KBM-7 (cell line): ENCODE measurements at regions not wholly inside any gene's neighbourhood (a gene's known extent, or its start where the extent isn't known, plus 50 kb on each side); places are given as distances from the start of the nearest gene placed in this dataset.

Experiments
- DNase-seq: peaks from one replicate; pipeline ENCODE4 v3.0.0-alpha.2; 2015
- in situ Hi-C: fragments of 300-500 bp; cut with MboI; formaldehyde crosslinking; loops from 2 replicates; pipeline ENCODE4 v1.14.3; 2020; ENCODE audit warnings: low sequenced_read_pairs, low pct_unique_long_range_greater_than_20kb, mixed read lengths

DNA sequence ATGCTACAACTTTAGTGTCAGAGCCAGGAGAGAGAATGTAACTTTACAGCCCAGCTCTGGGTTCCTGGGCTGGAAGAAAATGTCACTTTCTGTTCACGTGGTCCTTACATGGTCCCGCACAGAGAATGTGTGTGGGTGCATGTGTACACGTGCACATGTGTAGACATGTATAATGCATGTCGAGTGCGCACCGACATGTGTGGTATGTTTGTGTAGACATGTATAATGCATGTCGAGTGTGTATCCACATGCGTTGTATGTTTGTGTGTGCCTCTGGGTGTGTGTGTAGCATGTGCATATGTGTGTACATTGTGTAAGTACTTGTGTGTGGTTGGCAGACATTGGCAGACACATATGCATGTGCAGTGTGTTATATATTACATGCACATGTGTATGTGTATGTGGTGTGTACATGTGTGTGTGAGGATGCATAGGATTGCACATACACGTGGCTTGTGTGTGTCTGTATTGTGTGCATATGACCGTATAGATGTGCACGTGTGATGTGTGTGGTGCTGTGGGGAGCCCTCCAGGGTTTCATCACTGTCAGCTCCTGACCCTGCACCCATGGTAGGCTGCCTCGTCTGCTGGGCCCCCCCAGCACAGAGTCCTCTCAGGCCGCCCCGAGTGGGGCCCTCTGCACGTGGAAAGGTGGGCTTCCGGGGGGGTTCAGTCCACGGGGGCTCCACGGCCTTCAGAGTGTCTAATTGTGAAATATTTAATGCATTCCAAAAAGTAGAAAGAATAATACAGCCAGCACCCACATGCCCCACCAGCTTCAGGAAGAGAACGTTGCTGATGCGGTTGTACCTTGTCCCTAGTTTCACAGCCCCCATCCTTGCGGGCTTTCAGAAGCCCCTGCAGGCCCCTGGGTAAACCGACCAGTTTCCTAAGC lies 214.2 kb upstream of the GSE1 start:
- DNase-seq, result no peak

GRCh38 chr16:85399583-85400284 lies 213.4 kb upstream of the GSE1 start:
- DNase-seq, result peak; percentile 58
- in situ Hi-C loops, result no loop called here

More for the DNA sequence above, 214.2 kb upstream of the GSE1 start:
- in situ Hi-C loops, result no loop called here

GRCh38 chr16:85400305-85401205 lies 212.6 kb upstream of the GSE1 start:
- in situ Hi-C loops, result no loop called here
- no peak for DNase-seq

GRCh38 chr16:85401370-85401916 lies 211.7 kb upstream of the GSE1 start:
- in situ Hi-C loops, result no loop called here
- no peak for DNase-seq

DNA sequence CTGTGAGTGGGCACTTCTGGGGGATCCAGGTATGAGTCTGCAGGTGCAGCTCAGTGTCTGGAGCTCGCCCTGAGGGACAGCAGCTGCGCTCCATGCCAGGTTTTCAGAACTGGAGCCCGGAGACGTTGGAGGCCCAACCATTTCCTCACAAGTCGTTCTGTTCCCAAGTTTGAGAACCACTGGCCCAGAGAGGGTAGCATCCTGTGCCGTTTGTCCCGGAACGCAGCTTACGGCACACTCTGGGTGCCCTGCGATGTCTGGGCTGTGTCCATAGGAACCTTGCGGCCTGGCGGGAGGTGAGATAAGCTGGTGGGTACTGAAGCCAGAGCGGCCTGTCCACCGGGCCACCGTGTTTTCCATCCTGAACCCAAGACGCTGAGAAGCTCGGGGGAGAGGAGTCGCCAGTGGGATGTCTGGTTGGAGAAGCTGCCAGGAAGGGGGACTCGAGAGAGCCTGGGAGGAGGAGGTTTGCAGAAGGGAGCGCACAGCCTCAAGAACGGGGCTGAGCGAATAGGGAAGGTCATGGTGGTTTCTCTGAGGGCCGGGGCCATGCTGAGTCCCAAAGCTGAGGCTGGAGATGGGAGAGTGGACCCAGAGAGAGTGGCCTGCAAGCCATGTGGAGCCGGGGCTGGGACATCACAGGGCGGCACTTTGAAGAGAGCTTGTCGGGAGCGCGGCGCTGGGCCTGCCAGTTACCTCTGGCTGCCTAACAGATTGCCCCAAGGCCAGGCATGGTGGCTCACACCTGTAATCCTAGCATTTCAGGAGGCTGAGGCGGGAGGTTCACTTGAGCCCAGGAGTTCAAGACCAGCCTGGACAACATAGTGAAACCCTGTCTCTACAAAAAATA lies 211.0 kb upstream of the GSE1 start:
- in situ Hi-C loops, result no loop called here
- DNase-seq, result no peak

DNA sequence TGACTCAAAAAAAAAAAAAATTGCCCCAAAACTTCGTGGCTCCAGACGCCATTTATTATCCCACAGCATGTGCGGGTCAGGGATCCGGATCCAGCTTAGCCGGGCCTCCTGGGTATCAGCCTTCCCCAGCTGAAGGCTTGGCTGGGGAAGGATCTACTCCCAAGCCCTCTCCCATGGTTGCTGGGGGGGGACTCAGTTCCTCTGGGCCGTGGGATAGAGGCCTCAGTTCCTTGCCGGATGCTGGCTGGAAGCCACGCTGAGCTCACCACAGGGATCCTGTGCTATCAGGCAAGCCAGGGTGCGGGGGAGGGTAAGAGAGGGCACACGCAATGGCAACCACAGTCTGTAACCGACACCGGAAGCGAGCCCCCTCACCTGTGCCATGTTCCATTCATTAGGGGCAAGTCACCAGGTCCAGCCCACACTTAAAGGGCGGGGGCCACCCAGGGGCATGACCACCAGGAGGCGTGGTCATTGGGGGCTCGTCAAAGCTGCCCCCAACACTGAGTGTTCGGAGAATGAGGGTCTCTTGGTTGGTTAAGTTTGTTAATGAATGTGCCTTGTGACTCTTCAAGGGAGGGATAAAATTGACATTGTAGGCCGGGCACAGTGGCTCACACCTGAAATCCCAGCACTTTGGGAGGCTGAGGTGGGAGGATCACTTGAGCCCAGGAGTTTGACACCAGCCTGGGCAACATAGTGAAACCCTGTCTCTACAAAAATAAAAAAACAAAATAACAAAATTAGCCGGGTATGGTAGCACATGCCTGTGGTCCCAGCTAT lies 210.0 kb upstream of the GSE1 start:
- DNase-seq, result peak; percentile 90
- in situ Hi-C loops, result no loop called here

DNA sequence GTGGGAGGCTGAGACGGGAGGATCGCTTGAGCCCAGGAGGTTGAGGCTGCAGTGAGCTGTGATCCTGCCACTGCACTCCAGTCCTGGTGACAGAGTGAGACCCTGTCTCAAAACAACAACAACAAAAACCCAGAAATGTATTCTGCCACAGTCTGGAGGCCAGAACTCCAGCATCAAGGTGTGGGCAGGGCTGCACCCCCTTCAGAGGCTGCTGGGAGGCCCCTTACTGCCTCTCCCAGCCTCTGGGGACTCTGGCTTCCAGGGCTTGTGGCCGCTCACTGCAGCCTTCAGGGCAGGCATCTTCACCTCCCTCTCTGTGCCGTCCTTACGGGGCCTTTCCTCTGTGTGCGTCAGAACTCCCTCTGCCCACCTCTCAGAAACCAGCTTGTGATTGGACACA lies 209.4 kb upstream of the GSE1 start:
- in situ Hi-C loops, result no loop called here
- DNase-seq, result no peak

DNA sequence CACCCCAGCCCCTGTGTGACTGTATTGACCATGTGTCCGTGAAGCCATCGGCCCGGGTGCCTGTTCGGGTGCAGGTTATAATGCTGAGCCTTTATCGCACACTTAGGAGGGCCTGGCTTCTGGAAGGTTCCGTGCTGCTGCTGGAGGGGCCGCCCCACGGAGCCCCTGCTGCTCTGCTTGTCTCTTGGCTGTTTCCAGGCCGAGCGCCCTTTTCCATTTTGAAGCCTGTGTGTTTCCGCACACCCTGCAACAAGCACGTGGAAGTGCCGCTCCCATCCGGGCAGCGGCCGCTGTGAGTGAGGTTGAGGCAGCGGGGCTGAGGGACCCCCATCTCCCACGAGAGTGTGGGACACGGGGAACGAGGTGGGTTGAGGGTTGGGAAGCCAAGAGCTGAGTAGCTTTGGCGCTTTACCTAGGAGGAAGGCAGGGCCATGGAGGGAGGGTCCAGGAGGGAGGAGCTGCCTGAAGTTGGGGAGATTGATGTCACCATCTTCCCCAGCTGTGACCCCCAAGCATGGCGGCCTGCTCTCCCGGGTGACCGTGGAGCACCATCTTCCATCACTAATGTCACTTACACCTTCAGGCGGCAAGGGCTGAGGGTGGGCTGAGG lies 200.1 kb upstream of the GSE1 start:
- in situ Hi-C loops, result no loop called here
- no peak for DNase-seq

- DNase-seq, result no peak
- in situ Hi-C loops, result no loop called here
These were observed 199.1 kb upstream of the GSE1 start for GRCh38 chr16:85413691-85414663.

- DNase-seq, result no peak
- in situ Hi-C loops, result no loop called here
These were observed 197.7 kb upstream of the GSE1 start for GRCh38 chr16:85415196-85416090.

DNA sequence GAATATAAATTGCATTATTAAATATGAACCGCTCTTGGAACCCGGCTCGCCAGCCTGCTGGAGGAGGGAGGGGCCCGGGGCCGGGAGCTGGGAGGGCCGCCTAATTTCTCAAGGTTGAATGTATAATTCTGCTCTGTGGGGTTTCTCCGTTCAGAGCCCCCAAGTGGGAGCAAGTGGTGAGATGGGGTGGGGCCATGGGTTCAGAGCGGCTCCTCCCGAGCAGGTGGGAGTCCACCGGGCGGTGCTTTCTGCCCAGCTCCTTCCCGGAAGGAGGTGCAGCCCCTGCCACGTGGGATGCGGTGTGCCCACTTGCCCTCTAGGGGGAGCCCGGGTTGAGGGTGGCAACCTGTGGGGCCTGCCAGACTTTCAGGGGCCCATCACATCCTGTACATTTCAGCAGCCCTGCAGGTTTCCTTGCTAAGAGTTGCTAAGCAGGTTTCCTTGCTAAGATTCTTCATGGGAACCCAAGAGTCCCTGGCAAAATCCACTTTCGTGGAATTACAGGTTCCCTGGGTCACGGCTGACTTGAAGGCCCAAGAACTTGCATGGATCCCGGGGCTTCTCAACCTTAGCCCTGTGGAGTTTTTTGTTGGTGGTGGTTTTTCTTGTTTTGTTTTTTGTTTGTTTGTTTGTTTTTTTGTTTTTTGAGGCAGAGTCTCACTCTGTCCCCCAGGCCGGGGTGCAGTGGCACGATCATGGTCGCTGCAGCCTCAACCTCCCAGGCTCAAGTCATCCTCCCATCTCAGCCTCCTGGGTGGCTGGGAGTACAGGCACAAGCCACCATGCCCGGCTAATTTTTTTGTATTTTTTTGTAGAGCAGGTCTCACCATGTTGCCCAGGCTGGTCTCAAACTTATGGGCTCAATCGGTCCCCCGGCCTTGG lies 196.7 kb upstream of the GSE1 start:
- in situ Hi-C loops, result no loop called here
- DNase-seq, result peak; percentile 85

DNA sequence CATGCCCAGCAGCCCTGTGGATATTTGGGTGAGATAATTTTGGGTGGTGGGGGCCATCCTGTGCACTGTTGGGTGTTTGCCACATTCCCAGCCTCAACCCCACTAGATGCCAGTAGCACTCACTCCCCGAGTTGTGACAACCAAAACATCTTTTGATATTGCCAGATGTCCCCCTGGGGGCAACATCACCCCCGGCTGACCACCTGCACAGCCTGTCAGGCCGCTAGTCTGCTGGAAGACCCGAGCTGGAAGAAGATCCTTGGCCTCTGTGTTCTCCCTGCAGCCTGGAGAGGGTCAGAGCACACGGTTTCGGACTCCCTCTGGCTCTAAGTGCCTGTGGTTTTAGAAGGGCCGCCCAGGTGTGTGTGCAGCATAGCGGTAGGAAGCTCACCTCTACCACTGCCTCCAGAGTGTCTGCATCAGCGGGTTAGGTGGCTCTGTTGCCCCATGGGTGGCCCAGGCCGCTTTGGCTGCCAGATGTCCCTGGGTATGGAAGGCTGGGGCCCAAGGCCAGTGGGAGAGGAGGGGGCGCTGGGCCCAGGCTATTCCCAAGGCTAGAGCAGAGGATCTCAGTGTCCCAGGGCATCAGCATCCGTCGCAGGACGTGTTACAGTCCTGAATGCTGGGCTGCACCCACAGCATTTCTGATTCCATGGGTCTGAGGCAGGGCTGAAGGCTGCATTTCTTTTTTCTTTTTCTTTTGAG lies 195.8 kb upstream of the GSE1 start:
- DNase-seq, result no peak
- in situ Hi-C loops, result no loop called here

DNA sequence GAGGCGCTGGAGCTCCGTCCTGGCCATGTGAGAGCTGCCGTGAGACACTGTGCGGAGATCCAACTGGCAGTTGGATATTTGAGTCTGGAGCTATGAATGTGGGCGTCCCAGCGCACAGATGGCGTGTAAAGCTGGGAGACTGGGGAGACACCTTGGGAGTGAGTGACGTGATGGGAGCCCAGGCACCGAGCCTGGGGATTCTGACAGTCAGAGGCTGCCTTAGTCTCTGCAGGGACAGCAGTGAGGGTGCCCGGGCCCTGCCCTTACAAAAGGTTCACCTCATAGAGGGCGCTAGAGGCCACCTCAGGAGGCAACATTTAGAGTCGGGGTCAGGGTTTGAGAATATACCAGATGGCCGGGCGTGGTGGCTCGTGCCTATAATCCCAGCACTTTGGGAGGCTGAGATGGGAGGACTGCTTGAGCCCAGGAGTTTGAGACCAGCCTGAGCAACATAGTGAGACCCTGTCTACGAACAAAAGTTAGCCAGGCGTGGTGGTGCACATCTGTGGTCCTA lies 194.1 kb upstream of the GSE1 start:
- in situ Hi-C loops, result no loop called here
- DNase-seq, result no peak
